Activated CD8-positive, alpha-beta memory T cell treated with anti-CD3 and anti-CD28 coated beads for 4 hours (primary cell): ENCODE measurements at regions not wholly inside any gene's neighbourhood (a gene's known extent, or its start where the extent isn't known, plus 50 kb on each side); places are given as distances from the start of the nearest gene placed in this dataset.

Experiments used
- DNase-seq, 2 donors: peaks; one replicate each; pipeline ENCODE4 v3.0.0-alpha.2; 2020; ENCODE audit warnings: low read depth in 2 of 2

- DNase-seq: no peak
Measured at GRCh38 chr22:48662476-48663135, 1165.1 kb downstream of the BRD1 start.

DNA sequence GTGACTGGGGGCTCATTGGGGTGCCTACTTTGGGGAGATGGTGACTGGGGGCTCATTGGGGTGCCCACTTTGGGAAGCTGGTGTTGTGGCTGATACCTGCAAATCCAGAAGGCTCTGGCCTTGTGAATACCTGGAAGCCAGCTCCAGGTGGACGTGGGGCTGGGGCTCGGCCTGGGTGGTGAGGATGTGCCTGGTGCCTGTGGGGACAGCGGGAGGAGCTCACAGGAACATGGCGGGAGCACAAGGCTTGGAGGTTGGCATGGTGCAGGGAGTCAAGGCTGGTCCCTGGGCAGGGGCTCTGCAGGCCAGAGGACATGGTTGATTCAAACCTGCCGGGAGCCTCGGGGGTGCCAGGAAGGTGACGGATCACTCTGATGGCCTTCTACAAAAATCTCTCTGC, 1165.7 kb downstream of the BRD1 start:
- DNase-seq: no peak

- no peak for DNase-seq
Measured at GRCh38 chr22:48660790-48661740, 1166.6 kb downstream of the BRD1 start.

- DNase-seq: no peak
Measured at GRCh38 chr22:48660104-48660789, 1167.4 kb downstream of the BRD1 start.

- DNase-seq: no peak
Measured at GRCh38 chr22:48659404-48659996, 1168.2 kb downstream of the BRD1 start.

- DNase-seq: no peak
Measured at GRCh38 chr22:48658871-48659270, 1168.8 kb downstream of the BRD1 start.

GRCh38 chr22:48658246-48658645, 1169.4 kb downstream of the BRD1 start:
- no peak for DNase-seq

DNA sequence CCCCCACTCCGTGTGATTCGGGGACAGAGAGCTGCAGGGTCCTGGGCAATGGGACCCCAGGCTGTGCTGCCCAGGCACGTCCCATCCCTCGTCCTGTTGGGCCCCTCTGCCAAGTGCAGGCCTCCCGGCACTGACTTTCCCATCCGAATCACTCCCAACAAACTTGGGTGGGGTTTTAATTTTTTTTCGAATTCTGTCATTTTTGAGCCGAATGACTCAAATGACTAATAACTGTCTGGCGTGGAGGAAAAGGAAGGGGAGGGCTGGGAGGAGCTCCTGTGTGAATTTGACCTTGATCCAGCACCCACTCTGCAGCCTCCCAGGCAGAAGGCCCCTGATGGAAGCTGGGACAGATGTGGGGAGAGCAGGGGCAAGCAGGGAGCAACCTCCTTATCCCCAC, 1173.2 kb downstream of the BRD1 start:
- DNase-seq: no peak

GRCh38 chr22:48653929-48654328, 1173.7 kb downstream of the BRD1 start:
- no peak for DNase-seq

- no peak for DNase-seq
Measured at GRCh38 chr22:48653306-48653705, 1174.4 kb downstream of the BRD1 start.

DNA sequence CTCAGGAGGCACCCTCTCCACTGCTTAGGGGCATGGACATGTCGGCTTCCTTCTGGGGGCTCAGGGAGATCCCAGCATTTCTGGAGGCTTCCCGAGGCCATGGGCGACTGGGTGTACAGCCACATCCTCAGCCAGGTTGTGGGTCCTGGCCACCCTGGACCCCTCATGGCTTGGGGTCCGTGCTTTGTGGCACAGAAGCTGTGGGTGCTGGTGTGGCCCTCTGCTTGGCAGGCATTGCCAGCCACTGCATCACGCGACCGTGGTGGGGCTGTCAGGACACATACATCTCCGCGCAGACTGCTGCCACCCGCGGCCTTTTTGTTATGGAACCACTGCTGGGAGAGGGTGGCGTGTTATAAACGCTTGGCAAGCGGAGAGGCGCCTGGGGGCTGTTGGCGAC, 1174.9 kb downstream of the BRD1 start:
- no peak for DNase-seq

- no peak for DNase-seq
Measured at GRCh38 chr22:48651981-48652538, 1175.6 kb downstream of the BRD1 start.

DNA sequence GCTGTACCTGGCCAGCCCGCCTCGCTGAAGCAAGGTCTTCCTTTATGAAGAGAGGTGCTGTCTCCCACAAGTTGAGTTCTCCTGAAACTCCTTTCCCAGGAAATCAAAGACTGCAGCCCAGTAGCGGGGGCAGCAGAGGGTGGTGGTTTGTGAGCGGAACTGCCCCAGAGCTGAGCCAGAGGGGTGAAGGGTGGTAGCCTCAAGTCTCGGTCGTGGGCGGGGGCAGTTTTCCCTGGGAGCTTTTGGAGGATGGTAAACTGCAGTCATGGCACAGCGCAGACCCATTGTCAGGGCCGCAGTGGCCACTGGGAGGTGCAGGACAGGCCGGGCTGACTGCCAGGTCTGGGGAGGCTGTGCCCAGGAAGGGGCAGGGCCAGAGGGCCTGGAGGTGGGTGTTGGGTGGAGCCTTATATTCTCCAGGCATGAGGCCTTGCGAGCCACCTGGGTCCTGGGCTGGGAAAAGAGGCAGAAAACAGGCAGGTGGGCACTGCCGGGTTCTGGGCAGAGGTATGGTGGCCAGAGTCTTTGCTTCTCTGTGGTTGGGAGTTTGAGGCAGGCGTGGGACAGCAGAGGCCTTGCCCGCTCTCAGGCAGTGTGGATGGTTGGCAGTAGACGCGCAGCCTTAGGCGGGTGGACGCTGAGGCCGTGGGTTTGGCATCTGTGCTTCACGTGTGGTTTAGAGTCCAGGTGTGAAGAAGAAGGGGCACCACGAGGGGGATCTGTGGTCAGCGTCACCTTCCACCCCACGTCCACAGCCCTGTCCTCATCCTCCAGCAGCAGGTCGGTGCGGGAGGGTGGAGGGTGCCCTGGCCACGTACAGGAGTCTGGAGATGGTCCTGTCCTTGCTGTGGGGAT, 1176.4 kb downstream of the BRD1 start:
- DNase-seq: no peak

DNA sequence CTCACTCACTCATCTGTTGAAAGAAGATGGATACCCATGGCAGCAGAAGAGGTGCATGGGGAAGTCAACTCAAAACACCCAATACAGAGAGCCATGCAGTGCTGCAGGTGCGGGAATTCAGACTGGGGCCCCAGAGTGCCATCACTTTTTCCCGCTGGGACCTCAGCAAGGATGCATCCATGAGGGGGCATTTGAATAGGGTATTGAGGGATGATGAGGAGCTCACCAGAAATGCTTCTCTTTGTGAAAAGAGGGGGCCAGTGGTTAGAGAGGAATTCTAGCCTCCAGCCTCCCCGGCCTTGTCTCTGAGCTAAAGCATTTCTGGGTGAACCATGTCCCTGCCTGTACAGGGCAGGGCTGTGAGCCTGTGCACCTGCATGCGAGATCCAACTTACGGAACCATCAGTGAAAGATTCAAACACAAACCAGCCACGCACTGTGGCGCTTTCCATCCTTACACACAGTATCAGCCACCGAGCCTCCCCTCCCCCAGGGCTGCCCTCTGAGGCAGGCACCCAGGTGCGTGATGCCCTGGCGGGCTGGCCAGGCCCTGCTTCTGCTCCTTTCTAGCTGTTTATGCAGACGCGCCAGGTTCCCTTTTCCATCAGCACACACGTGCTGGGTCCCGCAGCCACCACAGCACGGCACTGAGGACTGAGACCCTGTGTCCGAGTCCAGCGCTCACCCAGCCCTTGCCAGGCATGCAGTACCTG, 1177.2 kb downstream of the BRD1 start:
- DNase-seq: no peak

- no peak for DNase-seq
Measured at GRCh38 chr22:48649466-48649865, 1178.2 kb downstream of the BRD1 start.

DNA sequence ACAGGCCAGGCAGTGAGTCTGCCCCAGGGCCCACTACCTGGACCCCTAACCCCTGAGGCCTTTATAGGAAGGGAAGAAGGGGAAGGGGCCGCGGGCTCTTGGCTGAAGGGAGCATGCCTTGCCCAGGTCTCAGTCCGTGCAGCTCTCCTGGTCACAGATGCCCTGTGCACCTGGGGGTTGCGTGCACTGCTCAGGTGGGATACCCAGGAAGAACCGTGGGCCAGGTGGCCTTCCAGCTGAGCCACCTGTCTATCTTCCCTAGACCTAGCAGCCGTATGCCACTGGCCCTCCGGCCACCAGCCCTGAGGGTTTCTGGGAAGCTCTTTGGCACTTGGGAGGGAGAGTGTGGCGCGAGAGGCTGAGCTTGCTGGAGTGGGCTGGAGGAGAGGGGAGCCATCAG, 1178.6 kb downstream of the BRD1 start:
- no peak for DNase-seq

DNA sequence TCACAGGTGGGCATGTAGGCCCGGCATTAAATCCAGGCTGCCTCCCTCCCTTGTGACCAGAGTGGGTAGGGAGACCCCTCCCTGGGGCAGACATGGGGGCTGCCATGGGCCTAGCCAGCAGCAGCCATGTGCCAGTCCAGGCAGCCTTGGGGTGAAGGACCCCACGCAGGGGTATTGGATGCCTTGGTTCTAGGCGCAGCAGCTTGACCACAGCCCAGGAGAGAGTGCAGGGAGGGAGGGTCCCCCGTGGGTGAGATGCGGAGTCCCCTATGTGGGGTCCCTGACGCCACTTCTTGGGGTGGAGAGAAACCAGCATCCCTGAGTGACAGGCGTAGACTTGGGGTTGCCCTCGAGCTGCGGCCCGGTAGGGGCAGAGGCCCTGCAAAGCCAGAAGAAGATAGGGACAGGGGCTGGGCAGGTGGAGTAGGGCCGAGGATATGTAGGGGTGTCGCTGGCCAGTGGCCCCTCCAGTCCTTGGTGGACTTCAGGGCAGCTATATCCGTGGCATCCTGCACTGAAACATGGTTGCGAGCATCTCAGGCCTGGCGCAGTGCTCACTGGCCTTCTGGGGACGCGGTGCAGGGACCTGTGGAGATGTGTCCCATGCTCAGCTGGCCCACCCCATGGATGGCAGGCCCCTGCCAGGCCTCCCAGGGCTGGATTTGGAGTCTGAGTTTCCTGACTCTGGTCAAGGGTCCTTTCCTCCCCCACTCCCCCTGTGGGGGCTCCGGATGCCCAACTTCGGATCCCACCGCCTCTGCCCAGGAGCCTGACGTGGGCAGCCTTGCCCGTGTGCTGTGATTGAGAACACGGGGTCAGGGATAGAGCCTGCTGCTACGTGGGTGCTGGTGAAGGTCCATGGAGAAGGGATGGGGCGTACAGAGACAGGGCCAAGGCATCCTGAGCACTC, 1179.8 kb downstream of the BRD1 start:
- no peak for DNase-seq

- DNase-seq: no peak
Measured at GRCh38 chr22:48647051-48647450, 1180.6 kb downstream of the BRD1 start.
